ENCODE measurements at regions not wholly inside any gene's neighbourhood (a gene's known extent, or its start where the extent isn't known, plus 50 kb on each side); places are given as distances from the start of the nearest gene placed in this dataset.

- no peak for DNase-seq
Measured at GRCh38 chr5:4083591-4084337, 488.1 kb downstream of the IRX1 start.

- no peak for DNase-seq
Measured at GRCh38 chr5:4086081-4086480, 490.4 kb downstream of the IRX1 start.

- no peak for DNase-seq
Measured at GRCh38 chr5:4087110-4087509, 491.5 kb downstream of the IRX1 start.

- no peak for DNase-seq
Measured at GRCh38 chr5:4089087-4089486, 493.5 kb downstream of the IRX1 start.

- no peak for DNase-seq
Measured at GRCh38 chr5:4093236-4093635, 497.6 kb downstream of the IRX1 start.

- DNase-seq, result no peak
Measured at GRCh38 chr5:4093970-4094369, 498.3 kb downstream of the IRX1 start.

GRCh38 chr5:4095918-4096630, 500.4 kb downstream of the IRX1 start:
- no peak for DNase-seq

GRCh38 chr5:4097199-4097598, 501.6 kb downstream of the IRX1 start:
- no peak for DNase-seq

- no peak for DNase-seq
Measured at GRCh38 chr5:4098226-4098625, 502.6 kb downstream of the IRX1 start.

- no peak for DNase-seq
Measured at GRCh38 chr5:4099386-4099785, 503.8 kb downstream of the IRX1 start.

GRCh38 chr5:4100739-4101138, 505.1 kb downstream of the IRX1 start:
- no peak for DNase-seq

- no peak for DNase-seq
Measured at GRCh38 chr5:4101189-4101588, 505.6 kb downstream of the IRX1 start.

GRCh38 chr5:4104831-4105597, 509.4 kb downstream of the IRX1 start:
- no peak for DNase-seq

GRCh38 chr5:4108690-4109089, 513.1 kb downstream of the IRX1 start:
- no peak for DNase-seq

- no peak for DNase-seq
Measured at GRCh38 chr5:4113426-4113825, 517.8 kb downstream of the IRX1 start.

- no peak for DNase-seq
Measured at GRCh38 chr5:4113905-4114304, 518.3 kb downstream of the IRX1 start.

- DNase-seq, result no peak
Measured at GRCh38 chr5:4114452-4114851, 518.8 kb downstream of the IRX1 start.

GRCh38 chr5:4116834-4117233, 521.2 kb downstream of the IRX1 start:
- no peak for DNase-seq

GRCh38 chr5:4124221-4124970, 528.8 kb downstream of the IRX1 start:
- DNase-seq, result no peak

- DNase-seq, result no peak
Measured at GRCh38 chr5:4128994-4129393, 533.4 kb downstream of the IRX1 start.

- DNase-seq, result no peak
Measured at GRCh38 chr5:4129523-4129922, 533.9 kb downstream of the IRX1 start.

- DNase-seq, result no peak
Measured at GRCh38 chr5:4130819-4131218, 535.2 kb downstream of the IRX1 start.

- DNase-seq, result no peak
Measured at GRCh38 chr5:4137781-4138180, 542.1 kb downstream of the IRX1 start.

Data from effector CD4-positive, alpha-beta T cell (primary cell).